CD14-positive monocyte (primary cell): ENCODE measurements at regions not wholly inside any gene's neighbourhood (a gene's known extent, or its start where the extent isn't known, plus 50 kb on each side); places are given as distances from the start of the nearest gene placed in this dataset. TPM values are rescaled to one million over a fixed set of nuclear protein-coding genes. Genes with fewer than 3 reads are reported as not detected.
"Not testable (repeated sequence)": the region's sequence is repeated elsewhere in the genome, so short reads cannot be mapped to it uniquely, and the experiment has no call there.

Experiments used
- DNase-seq, 3 donors: peaks; one replicate each; pipeline ENCODE4 v3.0.0-alpha.2; 2011 to 2022
- H2AFZ ChIP-seq: 2 replicates; pipeline ENCODE4 v1.6.0; 2012; ENCODE audit warnings: mild to moderate bottlenecking, low read depth, low read length, inconsistent platforms; ENCODE audit not compliant: insufficient read depth, poor library complexity, severe bottlenecking
- H3K27ac ChIP-seq, 2 donors: 1 replicate in 1 of 2; 2 replicates in 1 of 2; pipeline ENCODE4 v1.5.1; 2012 to 2013; ENCODE audit warnings: low read length in 2 of 2, control low read depth in 1 of 2, inconsistent platforms in 1 of 2, low read depth in 1 of 2, mild to moderate bottlenecking in 1 of 2
- H3K27me3 ChIP-seq, 2 donors: one replicate each; pipeline versions ENCODE4 v1.6.0 to v1.6.1; 2011 to 2013; ENCODE audit warnings: low read length in 2 of 2; ENCODE audit not compliant: control insufficient read depth in 2 of 2, insufficient read depth in 2 of 2
- H3K36me3 ChIP-seq, 2 donors: replicated peaks in 1 of 2; 1 replicate in 1 of 2; 2 replicates in 1 of 2; pipeline versions ENCODE4 v1.5.1 to v1.6.1; 2012 to 2013; ENCODE audit warnings: low read length in 2 of 2, control low read depth in 1 of 2, inconsistent platforms in 1 of 2, mild to moderate bottlenecking in 1 of 2; ENCODE audit not compliant: insufficient read depth in 2 of 2, control insufficient read depth in 1 of 2
- H3K4me1 ChIP-seq, 2 donors: 1 replicate in 1 of 2; 2 replicates in 1 of 2; pipeline versions ENCODE4 v1.5.1 to v1.6.1; 2012 to 2013; ENCODE audit warnings: low read length in 2 of 2, control low read depth in 1 of 2, inconsistent platforms in 1 of 2, mild to moderate bottlenecking in 1 of 2, moderate library complexity in 1 of 2; ENCODE audit not compliant: insufficient read depth in 2 of 2, control insufficient read depth in 1 of 2
- H3K4me2 ChIP-seq: replicated peaks from 2 replicates; pipeline ENCODE3; 2012; ENCODE audit warnings: low read length, moderate library complexity, mild to moderate bottlenecking; ENCODE audit not compliant: poor library complexity, severe bottlenecking; ENCODE audit errors: extremely low read depth
- H3K4me3 ChIP-seq, 3 experiments: fragments of 200-600 bp in 1 of 3; sonication (generic) in 1 of 3; replicated peaks in 1 of 3; 1 replicate in 2 of 3; 2 replicates in 1 of 3; pipeline ENCODE4 v1.5.1; 2011 to 2013; ENCODE audit warnings: low read length in 3 of 3, mild to moderate bottlenecking in 3 of 3, control low read depth in 2 of 3, low read depth in 2 of 3, inconsistent platforms in 1 of 3, moderate library complexity in 1 of 3
- H3K79me2 ChIP-seq: 2 replicates; pipeline ENCODE4 v1.6.0; 2012; ENCODE audit warnings: mild to moderate bottlenecking, control low read depth, inconsistent platforms, low read length, moderate library complexity; ENCODE audit not compliant: insufficient read depth
- H3K9ac ChIP-seq: 2 replicates; pipeline ENCODE4 v1.6.0; 2017; ENCODE audit warnings: low read length, mild to moderate bottlenecking; ENCODE audit not compliant: insufficient read depth, poor library complexity, severe bottlenecking
- H3K9me3 ChIP-seq, 2 donors: replicated peaks in 1 of 2; 1 replicate in 1 of 2; 2 replicates in 1 of 2; pipeline versions ENCODE4 v1.5.1 to v1.6.1; 2012 to 2013; ENCODE audit warnings: low read length in 2 of 2, control low read depth in 1 of 2; ENCODE audit not compliant: control insufficient read depth in 1 of 2, insufficient read depth in 1 of 2
- H4K20me1 ChIP-seq: 2 replicates; pipeline ENCODE4 v1.6.0; 2012; ENCODE audit warnings: mild to moderate bottlenecking, low read length, control low read depth, moderate library complexity; ENCODE audit not compliant: insufficient read depth
- H3K27ac Mint-ChIP-seq, 7 donors: one replicate each; pipeline ENCODE4 v1.8.0; 2020; ENCODE audit warnings: mild to moderate bottlenecking in 7 of 7, mixed read lengths in 7 of 7, moderate library complexity in 6 of 7, inconsistent platforms in 2 of 7
- H3K27me3 Mint-ChIP-seq, 3 donors: one replicate each; pipeline ENCODE4 v1.8.0; 2021 to 2022; ENCODE audit warnings: low read depth in 3 of 3, mild to moderate bottlenecking in 3 of 3, mixed read lengths in 3 of 3, moderate library complexity in 3 of 3, inconsistent platforms in 1 of 3
- H3K36me3 Mint-ChIP-seq, 2 donors: one replicate each; pipeline ENCODE4 v1.8.0; 2020; ENCODE audit warnings: mixed read lengths in 2 of 2, inconsistent platforms in 1 of 2, mild to moderate bottlenecking in 1 of 2
- H3K4me1 Mint-ChIP-seq: one replicate; pipeline ENCODE4 v1.8.0; 2020; ENCODE audit warnings: mild to moderate bottlenecking, mixed read lengths
- H3K4me3 Mint-ChIP-seq, 2 donors: one replicate each; pipeline ENCODE4 v1.8.0; 2020; ENCODE audit warnings: mild to moderate bottlenecking in 2 of 2, mixed read lengths in 2 of 2, moderate library complexity in 1 of 2
- H3K9me3 Mint-ChIP-seq, 7 donors: one replicate each; pipeline ENCODE4 v1.8.0; 2020 to 2022; ENCODE audit warnings: mixed read lengths in 7 of 7, mild to moderate bottlenecking in 6 of 7, moderate library complexity in 6 of 7, inconsistent platforms in 2 of 7
- WGBS: methylation state at CpG from one replicate; pipeline ENCODE4 v1.1.5; 2013; ENCODE audit warnings: missing lambda C conversion rate; ENCODE audit not compliant: insufficient coverage; 5-methylcytosine and 5-hydroxymethylcytosine counted together
- intact Hi-C, 2 donors: fragments of 100-400 bp; cut with micrococcal nuclease; formaldehyde crosslinking; loops; one replicate each; pipeline versions ENCODE4 v1.15.0 to v1.15.1; 2023
- small RNA-seq: library from RNA; depleted of rRNA; stranded (forward); fragments of <200 nt; gene quantifications from one replicate; pipeline ENCODE3, GENCODE V24; 2012; ENCODE audit warnings: low read depth; ENCODE audit not compliant: insufficient read length

- WGBS: 87% methylated on average over 38 of the region's 38 CpGs
- H3K36me3 ChIP-seq, DNase-seq, intact Hi-C loops, H3K4me1 Mint-ChIP-seq, H3K79me2 ChIP-seq, H3K4me1 ChIP-seq, H3K27me3 ChIP-seq, H3K27ac Mint-ChIP-seq, H4K20me1 ChIP-seq, H3K4me2 ChIP-seq, H3K27ac ChIP-seq, H3K4me3 ChIP-seq, H3K9ac ChIP-seq, H2AFZ ChIP-seq, H3K4me3 Mint-ChIP-seq, H3K36me3 Mint-ChIP-seq: not testable (repeated sequence)
- H3K9me3 ChIP-seq: peaks cover 0 to 21% of the 10 kb centered on the region in 2 donors
- peaks cover 0 to 15% (median 1%) of the 10 kb centered on the region in 3 donors for H3K27me3 Mint-ChIP-seq
- peaks cover 12 to 43% (median 24%) of the 10 kb centered on the region in 7 donors for H3K9me3 Mint-ChIP-seq
These were observed 529.1 kb upstream of the DEFB115 start for GRCh38 chr20:30728271-30728885.

Small RNA genes in the stretch of these regions (small RNA-seq; reads per million reads assigned to genes)
- gene RF00002 (not detected), gene RF00026 (not detected)
